ENCODE measurements at regions not wholly inside any gene's neighbourhood (a gene's known extent, or its start where the extent isn't known, plus 50 kb on each side); places are given as distances from the start of the nearest gene placed in this dataset.

DNA sequence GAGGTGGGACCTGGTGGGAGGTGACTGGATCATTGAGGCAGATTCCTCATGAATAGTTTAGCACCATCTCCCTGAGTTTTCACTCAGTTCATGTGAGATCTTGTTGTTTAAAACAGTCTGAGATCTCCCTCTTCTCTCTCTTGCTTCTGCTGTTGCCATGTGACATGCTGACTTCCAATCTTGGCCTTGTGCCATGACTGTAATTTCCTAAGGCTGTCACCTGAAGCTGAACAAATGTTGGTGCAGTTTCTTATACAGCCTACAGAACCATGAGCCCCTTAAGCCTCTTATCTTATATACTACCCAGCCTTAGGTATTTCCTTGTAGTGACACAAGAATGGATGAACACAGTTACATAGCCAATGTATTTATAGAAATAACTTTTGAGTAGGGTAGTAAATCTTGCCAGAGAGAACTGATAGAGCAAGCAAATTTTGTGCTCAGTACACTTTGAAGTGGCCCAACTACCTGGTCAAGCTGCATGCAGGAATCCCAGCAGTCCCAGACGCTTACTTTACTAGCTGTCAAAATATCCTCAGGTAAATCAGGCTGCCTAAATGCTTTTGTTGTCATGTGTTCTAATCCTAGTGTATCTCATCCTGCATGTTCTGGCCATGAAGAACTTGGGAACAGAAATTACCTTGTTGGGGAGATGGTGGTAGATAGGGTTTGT, 445.6 kb upstream of the MIS18BP1 start:
- intact Hi-C loops (cut with micrococcal nuclease), result no loop called here
- CTCF ChIA-PET, result no interaction called here

More for the DNA sequence above, 445.6 kb upstream of the MIS18BP1 start:
- ChIA-PET RAD21 (ENCODE audit: low non-redundant PET in 1 of 2, low total read pairs in 2 of 2, uncharacterized antibody in 2 of 2, unreplicated experiment in 2 of 2) (no interaction called here), POLR2A (no interaction called here)
- H2AFZ ChIP-seq (ENCODE audit: low read depth, low read length, poor library complexity, severe bottlenecking), result no peak overlapping the region
- H3K27ac ChIP-seq (ENCODE audit: low read depth, low read length), result no peak overlapping the region
- H3K36me3 ChIP-seq (ENCODE audit: control insufficient read depth in 1 of 2, insufficient read depth in 2 of 2, low read length in 2 of 2), result no peaks in the 10 kb centered on the region
- H3K9ac ChIP-seq (ENCODE audit: low read length), result no peak overlapping the region
- ATAC-seq (no peak), DNase-seq (ENCODE audit: low read depth, low spot score) (no peak)
- H3K4me2 ChIP-seq (ENCODE audit: low read length), result no peak overlapping the region
- no peaks in the 10 kb centered on the region for H3K27me3 ChIP-seq (ENCODE audit: insufficient read depth, low read length)
- H4K20me1 ChIP-seq (ENCODE audit: insufficient read depth), result no peaks in the 10 kb centered on the region
- no peaks in the 10 kb centered on the region for H3K4me1 ChIP-seq (ENCODE audit: control insufficient read depth in 1 of 2, insufficient read depth in 2 of 2, low read length in 2 of 2)
- TF ChIP-seq SP1 (IDR thresholded peaks at IDR 0.05; ENCODE audit: low read depth) (no peak), CEBPB (IDR thresholded peaks at IDR 0.05; ENCODE audit: low read depth) (no peak), TCF7L2 (IDR thresholded peaks at IDR 0.05; ENCODE audit: borderline replicate concordance, extremely low read depth, insufficient read depth, insufficient read length) (no peak), YY1 (IDR thresholded peaks at IDR 0.05; ENCODE audit: extremely low read depth, insufficient replicate concordance, low read depth, low read length) (no peak), CBX3 (IDR thresholded peaks at IDR 0.05; ENCODE audit: low read depth) (no peak), EZH2 (IDR thresholded peaks at IDR 0.05) (no peak), FOSL1 (IDR thresholded peaks at IDR 0.05; ENCODE audit: low read depth) (no peak), EGR1 (IDR thresholded peaks at IDR 0.05; ENCODE audit: low read depth) (no peak), SRF (IDR thresholded peaks at IDR 0.05; ENCODE audit: low read depth) (no peak), ELF1 (IDR thresholded peaks at IDR 0.05; ENCODE audit: borderline replicate concordance, low read depth) (no peak)
- TF ChIP-seq, protein P1, sequence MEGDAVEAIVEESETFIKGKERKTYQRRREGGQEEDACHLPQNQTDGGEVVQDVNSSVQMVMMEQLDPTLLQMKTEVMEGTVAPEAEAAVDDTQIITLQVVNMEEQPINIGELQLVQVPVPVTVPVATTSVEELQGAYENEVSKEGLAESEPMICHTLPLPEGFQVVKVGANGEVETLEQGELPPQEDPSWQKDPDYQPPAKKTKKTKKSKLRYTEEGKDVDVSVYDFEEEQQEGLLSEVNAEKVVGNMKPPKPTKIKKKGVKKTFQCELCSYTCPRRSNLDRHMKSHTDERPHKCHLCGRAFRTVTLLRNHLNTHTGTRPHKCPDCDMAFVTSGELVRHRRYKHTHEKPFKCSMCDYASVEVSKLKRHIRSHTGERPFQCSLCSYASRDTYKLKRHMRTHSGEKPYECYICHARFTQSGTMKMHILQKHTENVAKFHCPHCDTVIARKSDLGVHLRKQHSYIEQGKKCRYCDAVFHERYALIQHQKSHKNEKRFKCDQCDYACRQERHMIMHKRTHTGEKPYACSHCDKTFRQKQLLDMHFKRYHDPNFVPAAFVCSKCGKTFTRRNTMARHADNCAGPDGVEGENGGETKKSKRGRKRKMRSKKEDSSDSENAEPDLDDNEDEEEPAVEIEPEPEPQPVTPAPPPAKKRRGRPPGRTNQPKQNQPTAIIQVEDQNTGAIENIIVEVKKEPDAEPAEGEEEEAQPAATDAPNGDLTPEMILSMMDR (IDR thresholded peaks at IDR 0.05 in 2 of 3, conservative IDR thresholded peaks at IDR 0.05 in 1 of 3; ENCODE audit: borderline replicate concordance in 1 of 3, insufficient read depth in 1 of 3, low read depth in 2 of 3, low read length in 2 of 3), result no peak
- TF ChIP-seq, protein P2, sequence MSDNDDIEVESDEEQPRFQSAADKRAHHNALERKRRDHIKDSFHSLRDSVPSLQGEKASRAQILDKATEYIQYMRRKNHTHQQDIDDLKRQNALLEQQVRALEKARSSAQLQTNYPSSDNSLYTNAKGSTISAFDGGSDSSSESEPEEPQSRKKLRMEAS (IDR thresholded peaks at IDR 0.05), result no peak
- TF ChIP-seq, protein P3, sequence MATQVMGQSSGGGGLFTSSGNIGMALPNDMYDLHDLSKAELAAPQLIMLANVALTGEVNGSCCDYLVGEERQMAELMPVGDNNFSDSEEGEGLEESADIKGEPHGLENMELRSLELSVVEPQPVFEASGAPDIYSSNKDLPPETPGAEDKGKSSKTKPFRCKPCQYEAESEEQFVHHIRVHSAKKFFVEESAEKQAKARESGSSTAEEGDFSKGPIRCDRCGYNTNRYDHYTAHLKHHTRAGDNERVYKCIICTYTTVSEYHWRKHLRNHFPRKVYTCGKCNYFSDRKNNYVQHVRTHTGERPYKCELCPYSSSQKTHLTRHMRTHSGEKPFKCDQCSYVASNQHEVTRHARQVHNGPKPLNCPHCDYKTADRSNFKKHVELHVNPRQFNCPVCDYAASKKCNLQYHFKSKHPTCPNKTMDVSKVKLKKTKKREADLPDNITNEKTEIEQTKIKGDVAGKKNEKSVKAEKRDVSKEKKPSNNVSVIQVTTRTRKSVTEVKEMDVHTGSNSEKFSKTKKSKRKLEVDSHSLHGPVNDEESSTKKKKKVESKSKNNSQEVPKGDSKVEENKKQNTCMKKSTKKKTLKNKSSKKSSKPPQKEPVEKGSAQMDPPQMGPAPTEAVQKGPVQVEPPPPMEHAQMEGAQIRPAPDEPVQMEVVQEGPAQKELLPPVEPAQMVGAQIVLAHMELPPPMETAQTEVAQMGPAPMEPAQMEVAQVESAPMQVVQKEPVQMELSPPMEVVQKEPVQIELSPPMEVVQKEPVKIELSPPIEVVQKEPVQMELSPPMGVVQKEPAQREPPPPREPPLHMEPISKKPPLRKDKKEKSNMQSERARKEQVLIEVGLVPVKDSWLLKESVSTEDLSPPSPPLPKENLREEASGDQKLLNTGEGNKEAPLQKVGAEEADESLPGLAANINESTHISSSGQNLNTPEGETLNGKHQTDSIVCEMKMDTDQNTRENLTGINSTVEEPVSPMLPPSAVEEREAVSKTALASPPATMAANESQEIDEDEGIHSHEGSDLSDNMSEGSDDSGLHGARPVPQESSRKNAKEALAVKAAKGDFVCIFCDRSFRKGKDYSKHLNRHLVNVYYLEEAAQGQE (IDR thresholded peaks at IDR 0.05; ENCODE audit: low read depth), result no peak
- H3K9me3 ChIP-seq (ENCODE audit: control insufficient read depth in 1 of 2, insufficient read depth in 1 of 2, low read depth in 1 of 2, low read length in 2 of 2), result no peaks in the 10 kb centered on the region
- H3K9me2 ChIP-seq (ENCODE audit: insufficient read depth), result no peaks in the 10 kb centered on the region
- no TSS peak for BruUV-seq (replicated peaks)
- no peaks in the 10 kb centered on the region for H3K79me2 ChIP-seq (ENCODE audit: insufficient read depth, low read length)
- no peak overlapping the region for H3K4me3 ChIP-seq (replicated peaks in 1 of 2; ENCODE audit: low read depth in 1 of 2, low read length in 2 of 2)
